HG03135 (cell line): ENCODE measurements at regions not wholly inside any gene's neighbourhood (a gene's known extent, or its start where the extent isn't known, plus 50 kb on each side); places are given as distances from the start of the nearest gene placed in this dataset.
A peak's percentile ranks its signal among the peaks of the same experiment; 100 is the strongest.
"Not testable (repeated sequence)": the region's sequence is repeated elsewhere in the genome, so short reads cannot be mapped to it uniquely, and the experiment has no call there.

Experiments used
- ATAC-seq: cut with Tn5 transposase; IDR thresholded peaks from one replicate; pipeline ENCODE4 v1.9.1; 2021; ENCODE audit warnings: mild to moderate bottlenecking, moderate library complexity; ENCODE audit not compliant: unreplicated experiment

- not testable (repeated sequence) for ATAC-seq
Measured at GRCh38 chrX:65888150-65888549, 151.7 kb downstream of the VSIG4 start.

- no peak for ATAC-seq
Measured at GRCh38 chrX:65883556-65883955, 156.3 kb downstream of the VSIG4 start.

- ATAC-seq, result no peak
Measured at GRCh38 chrX:65879977-65880799, 159.7 kb downstream of the VSIG4 start.

- no peak for ATAC-seq
Measured at GRCh38 chrX:65878456-65878855, 161.4 kb downstream of the VSIG4 start.

- ATAC-seq, result no peak
Measured at GRCh38 chrX:65877953-65878352, 161.9 kb downstream of the VSIG4 start.

- ATAC-seq, result not testable (repeated sequence)
Measured at GRCh38 chrX:65875614-65876013, 164.3 kb downstream of the VSIG4 start.

- no peak for ATAC-seq
Measured at GRCh38 chrX:65874765-65875164, 165.1 kb downstream of the VSIG4 start.

- no peak for ATAC-seq
Measured at GRCh38 chrX:65874110-65874509, 165.8 kb downstream of the VSIG4 start.

GRCh38 chrX:65873385-65873784 is 166.5 kb downstream of the VSIG4 start:
- no peak for ATAC-seq

- ATAC-seq, result peak; percentile 62
Measured at GRCh38 chrX:65871671-65872311, 168.1 kb downstream of the VSIG4 start.

- not testable (repeated sequence) for ATAC-seq
Measured at GRCh38 chrX:65870544-65870943, 169.3 kb downstream of the VSIG4 start.

GRCh38 chrX:65866773-65867172 is 173.1 kb downstream of the VSIG4 start:
- ATAC-seq, result no peak

- ATAC-seq, result peak; percentile 75
Measured at GRCh38 chrX:65866146-65866545, 173.7 kb downstream of the VSIG4 start.

GRCh38 chrX:65862638-65863037 is 177.2 kb downstream of the VSIG4 start:
- no peak for ATAC-seq

GRCh38 chrX:65859299-65859698 is 180.6 kb downstream of the VSIG4 start:
- no peak for ATAC-seq

GRCh38 chrX:65854437-65854836 is 185.4 kb downstream of the VSIG4 start:
- not testable (repeated sequence) for ATAC-seq

- not testable (repeated sequence) for ATAC-seq
Measured at GRCh38 chrX:65851306-65851705, 183.9 kb downstream of the MSN start.

- ATAC-seq, result not testable (repeated sequence)
Measured at GRCh38 chrX:65850821-65851220, 183.4 kb downstream of the MSN start.

- no peak for ATAC-seq
Measured at GRCh38 chrX:65846974-65847373, 179.5 kb downstream of the MSN start.

- no peak for ATAC-seq
Measured at GRCh38 chrX:65841263-65841662, 173.8 kb downstream of the MSN start.

GRCh38 chrX:65838674-65839073 is 171.2 kb downstream of the MSN start:
- ATAC-seq, result no peak

- no peak for ATAC-seq
Measured at GRCh38 chrX:65837875-65838549, 170.6 kb downstream of the MSN start.
